ENCODE measurements at regions not wholly inside any gene's neighbourhood (a gene's known extent, or its start where the extent isn't known, plus 50 kb on each side); places are given as distances from the start of the nearest gene placed in this dataset.

GRCh38 chrX:134712272-134712671, 54.0 kb upstream of the PLAC1 start:
- TF ChIP-seq TAF1 (IDR thresholded peaks at IDR 0.05; ENCODE audit: borderline replicate concordance, insufficient read depth, low read length) (no peak), POLR2AphosphoS5 (IDR thresholded peaks at IDR 0.05; ENCODE audit: low read depth, low read length) (no peak), FOXP2 (optimal IDR thresholded peaks at IDR 0.05; ENCODE audit: borderline replicate concordance, extremely low read depth, extremely low read length, insufficient read depth) (no peak), SIN3A (IDR thresholded peaks at IDR 0.05; ENCODE audit: borderline replicate concordance, insufficient read depth, low read length) (no peak)
- TF ChIP-seq, protein P1, sequence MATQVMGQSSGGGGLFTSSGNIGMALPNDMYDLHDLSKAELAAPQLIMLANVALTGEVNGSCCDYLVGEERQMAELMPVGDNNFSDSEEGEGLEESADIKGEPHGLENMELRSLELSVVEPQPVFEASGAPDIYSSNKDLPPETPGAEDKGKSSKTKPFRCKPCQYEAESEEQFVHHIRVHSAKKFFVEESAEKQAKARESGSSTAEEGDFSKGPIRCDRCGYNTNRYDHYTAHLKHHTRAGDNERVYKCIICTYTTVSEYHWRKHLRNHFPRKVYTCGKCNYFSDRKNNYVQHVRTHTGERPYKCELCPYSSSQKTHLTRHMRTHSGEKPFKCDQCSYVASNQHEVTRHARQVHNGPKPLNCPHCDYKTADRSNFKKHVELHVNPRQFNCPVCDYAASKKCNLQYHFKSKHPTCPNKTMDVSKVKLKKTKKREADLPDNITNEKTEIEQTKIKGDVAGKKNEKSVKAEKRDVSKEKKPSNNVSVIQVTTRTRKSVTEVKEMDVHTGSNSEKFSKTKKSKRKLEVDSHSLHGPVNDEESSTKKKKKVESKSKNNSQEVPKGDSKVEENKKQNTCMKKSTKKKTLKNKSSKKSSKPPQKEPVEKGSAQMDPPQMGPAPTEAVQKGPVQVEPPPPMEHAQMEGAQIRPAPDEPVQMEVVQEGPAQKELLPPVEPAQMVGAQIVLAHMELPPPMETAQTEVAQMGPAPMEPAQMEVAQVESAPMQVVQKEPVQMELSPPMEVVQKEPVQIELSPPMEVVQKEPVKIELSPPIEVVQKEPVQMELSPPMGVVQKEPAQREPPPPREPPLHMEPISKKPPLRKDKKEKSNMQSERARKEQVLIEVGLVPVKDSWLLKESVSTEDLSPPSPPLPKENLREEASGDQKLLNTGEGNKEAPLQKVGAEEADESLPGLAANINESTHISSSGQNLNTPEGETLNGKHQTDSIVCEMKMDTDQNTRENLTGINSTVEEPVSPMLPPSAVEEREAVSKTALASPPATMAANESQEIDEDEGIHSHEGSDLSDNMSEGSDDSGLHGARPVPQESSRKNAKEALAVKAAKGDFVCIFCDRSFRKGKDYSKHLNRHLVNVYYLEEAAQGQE (IDR thresholded peaks at IDR 0.05; ENCODE audit: insufficient read depth in 1 of 2, low read depth in 2 of 2, low read length in 2 of 2) = no peak

DNA sequence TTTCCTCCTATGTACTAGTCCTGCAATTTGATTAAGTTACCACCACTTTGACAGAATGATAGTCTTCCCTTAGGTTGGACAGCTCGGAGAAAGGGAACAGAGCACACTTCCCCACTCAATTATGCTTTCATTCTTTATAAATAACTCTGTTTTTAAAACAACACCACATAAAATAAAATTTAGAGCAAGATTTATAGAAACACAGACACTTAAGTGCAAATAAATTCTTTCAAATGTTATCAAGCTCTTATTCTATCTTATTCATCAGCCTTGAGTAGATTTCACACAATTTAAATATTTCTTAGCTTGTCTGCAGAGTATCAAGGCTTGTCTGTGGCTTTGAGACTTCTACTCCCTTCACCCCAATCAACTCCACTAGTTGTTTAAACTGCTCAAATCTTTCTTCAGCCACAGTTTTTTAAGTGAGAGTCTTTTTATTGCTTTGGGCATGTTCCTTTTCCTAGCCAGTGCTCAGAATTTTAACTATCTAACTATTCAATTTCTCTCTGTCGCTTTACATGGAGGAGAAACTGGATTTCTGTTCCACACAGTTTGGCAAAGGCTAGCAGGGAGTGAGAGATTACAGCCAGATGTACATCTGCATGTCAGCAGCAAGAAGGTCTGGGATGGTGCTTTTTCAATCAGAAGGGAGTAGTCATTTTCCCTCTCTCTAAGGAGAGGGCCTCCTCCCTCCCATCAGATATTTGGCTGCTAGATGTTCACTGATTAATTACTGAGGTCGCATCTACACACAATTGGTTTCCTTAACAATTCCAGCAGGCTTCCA, 53.1 kb upstream of the PLAC1 start:
- TF ChIP-seq FOXP2 (optimal IDR thresholded peaks at IDR 0.05; ENCODE audit: borderline replicate concordance, extremely low read depth, extremely low read length, insufficient read depth) = no peak
- TF ChIP-seq TAF1 (IDR thresholded peaks at IDR 0.05; ENCODE audit: borderline replicate concordance, insufficient read depth, low read length) = no peak
- TF ChIP-seq, protein P1 (IDR thresholded peaks at IDR 0.05; ENCODE audit: insufficient read depth in 1 of 2, low read depth in 2 of 2, low read length in 2 of 2) = no peak
- no peak for TF ChIP-seq SIN3A (IDR thresholded peaks at IDR 0.05; ENCODE audit: borderline replicate concordance, insufficient read depth, low read length)
- TF ChIP-seq POLR2AphosphoS5 (IDR thresholded peaks at IDR 0.05; ENCODE audit: low read depth, low read length) = no peak

Measured in PFSK-1 (cell line).